Trophoblast cell (in vitro differentiated cells and primary cell): ENCODE measurements at regions not wholly inside any gene's neighbourhood (a gene's known extent, or its start where the extent isn't known, plus 50 kb on each side); places are given as distances from the start of the nearest gene placed in this dataset.

Source experiments
- DNase-seq, 2 donors: peaks; one replicate each; pipeline ENCODE4 v3.0.0-alpha.2; 2016
- H2AFZ ChIP-seq: 2 replicates; pipeline ENCODE4 v1.6.1; 2013; ENCODE audit warnings: low read length, moderate library complexity, mild to moderate bottlenecking; ENCODE audit not compliant: insufficient read depth, poor library complexity
- H2AK5ac ChIP-seq: 2 replicates; pipeline ENCODE4 v1.6.1; 2013; ENCODE audit warnings: mild to moderate bottlenecking, low read length
- H2BK120ac ChIP-seq: 2 replicates; pipeline ENCODE4 v1.6.1; 2013; ENCODE audit warnings: low read length, mild to moderate bottlenecking, moderate library complexity; ENCODE audit not compliant: insufficient read depth, poor library complexity
- H2BK12ac ChIP-seq: 2 replicates; pipeline ENCODE4 v1.6.1; 2013; ENCODE audit warnings: mild to moderate bottlenecking, low read length, moderate library complexity
- H2BK5ac ChIP-seq: 2 replicates; pipeline ENCODE4 v1.6.1; 2013; ENCODE audit warnings: low read length, low read depth, moderate library complexity, mild to moderate bottlenecking; ENCODE audit not compliant: poor library complexity
- H3K14ac ChIP-seq: 2 replicates; pipeline ENCODE4 v1.6.1; 2013; ENCODE audit warnings: mild to moderate bottlenecking, low read length
- H3K18ac ChIP-seq: 2 replicates; pipeline ENCODE4 v1.6.1; 2013; ENCODE audit warnings: mild to moderate bottlenecking, low read length
- H3K23ac ChIP-seq: 2 replicates; pipeline ENCODE4 v1.6.1; 2013; ENCODE audit warnings: low read length
- H3K27ac ChIP-seq: 2 replicates; pipeline ENCODE4 v1.5.1; 2013; ENCODE audit warnings: low read depth, mild to moderate bottlenecking, inconsistent platforms, low read length, moderate library complexity
- H3K27me3 ChIP-seq: 2 replicates; pipeline ENCODE4 v1.6.1; 2013; ENCODE audit warnings: inconsistent platforms, mild to moderate bottlenecking, low read length, moderate library complexity; ENCODE audit not compliant: insufficient read depth
- H3K36me3 ChIP-seq, 2 experiments: 1 replicate in 1 of 2; 2 replicates in 1 of 2; pipeline ENCODE4 v1.6.1; 2013; ENCODE audit warnings: low read length in 2 of 2, mild to moderate bottlenecking in 2 of 2, moderate library complexity in 1 of 2; ENCODE audit not compliant: insufficient read depth in 2 of 2, control insufficient read depth in 1 of 2
- H3K4ac ChIP-seq: 2 replicates; pipeline ENCODE4 v1.6.1; 2013; ENCODE audit warnings: low read depth, mild to moderate bottlenecking, low read length, moderate library complexity
- H3K4me1 ChIP-seq, 2 experiments: 1 replicate in 1 of 2; 2 replicates in 1 of 2; pipeline ENCODE4 v1.6.1; 2013; ENCODE audit warnings: low read length in 2 of 2, mild to moderate bottlenecking in 2 of 2, moderate library complexity in 1 of 2; ENCODE audit not compliant: insufficient read depth in 2 of 2, control insufficient read depth in 1 of 2
- H3K4me2 ChIP-seq: 2 replicates; pipeline ENCODE4 v1.6.1; 2013; ENCODE audit warnings: inconsistent platforms, mild to moderate bottlenecking, low read length, moderate library complexity
- H3K4me3 ChIP-seq: 2 replicates; pipeline ENCODE4 v1.5.1; 2013; ENCODE audit warnings: mild to moderate bottlenecking, low read depth, low read length, inconsistent platforms
- H3K79me1 ChIP-seq: one replicate; pipeline ENCODE4 v1.6.1; 2013; ENCODE audit warnings: low read length
- H3K79me2 ChIP-seq: 2 replicates; pipeline ENCODE4 v1.6.1; 2013; ENCODE audit warnings: low read length, mild to moderate bottlenecking; ENCODE audit not compliant: control insufficient read depth, insufficient read depth, poor library complexity
- H3K9ac ChIP-seq: 2 replicates; pipeline ENCODE4 v1.6.1; 2013; ENCODE audit warnings: mild to moderate bottlenecking, low read length
- H3K9me3 ChIP-seq: 2 replicates; pipeline ENCODE4 v1.6.1; 2013; ENCODE audit warnings: low read depth, mild to moderate bottlenecking, control low read depth, inconsistent platforms, low read length; ENCODE audit not compliant: insufficient read depth
- H4K12ac ChIP-seq: 2 replicates; pipeline ENCODE4 v1.6.1; 2013; ENCODE audit warnings: low read depth, mild to moderate bottlenecking, low read length, moderate library complexity
- H4K8ac ChIP-seq: 2 replicates; pipeline ENCODE4 v1.6.1; 2013; ENCODE audit warnings: low read depth, mild to moderate bottlenecking, low read length, moderate library complexity
- H4K91ac ChIP-seq: one replicate; pipeline ENCODE4 v1.6.1; 2013; ENCODE audit warnings: low read depth, mild to moderate bottlenecking, low read length, moderate library complexity
- WGBS: extraction: QIAGEN DNeasy Blood & Tissue Kit; methylation state at CpG from one replicate; pipeline ENCODE4 v1.1.7; 2013; ENCODE audit warnings: missing lambda C conversion rate; ENCODE audit not compliant: insufficient read length, insufficient coverage; ENCODE audit errors: extremely low coverage; 5-methylcytosine and 5-hydroxymethylcytosine counted together

DNA sequence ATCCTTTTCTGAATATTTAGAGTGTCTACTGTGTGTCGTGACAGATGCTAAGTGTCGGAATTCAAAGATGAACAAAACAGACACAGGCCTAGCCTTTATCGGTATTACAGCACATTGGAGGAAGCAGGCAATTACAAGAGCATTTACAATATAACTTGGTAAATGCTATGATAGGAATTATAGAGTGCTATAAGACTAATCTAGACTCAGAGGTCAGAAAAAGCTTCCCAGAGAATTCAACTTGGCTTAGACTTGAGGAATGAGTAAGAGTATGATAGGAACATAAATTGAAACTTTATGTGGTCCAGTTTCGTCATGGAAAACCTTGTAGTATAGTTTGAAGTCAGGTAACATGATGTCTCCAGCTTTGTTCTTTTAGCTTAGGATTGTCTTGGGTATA lies 395.7 kb upstream of the FAT3 start:
- Histone ChIP-seq H3K27me3 (no peaks in the 10 kb centered on the region), H2BK120ac (no peak overlapping the region), H4K8ac (no peak overlapping the region), H4K12ac (no peak overlapping the region), H3K4me2 (no peak overlapping the region), H2BK12ac (no peak overlapping the region), H3K9me3 (no peaks in the 10 kb centered on the region), H3K18ac (no peak overlapping the region), H3K27ac (no peak overlapping the region), H3K9ac (no peak overlapping the region), H3K79me1 (no peaks in the 10 kb centered on the region), H3K23ac (no peak overlapping the region), H3K4ac (no peak overlapping the region), H3K14ac (no peak overlapping the region), H3K36me3 (no peaks in the 10 kb centered on the region), H3K4me3 (no peak overlapping the region), H3K79me2 (no peaks in the 10 kb centered on the region), H4K91ac (no peak overlapping the region), H3K4me1 (no peaks in the 10 kb centered on the region), H2BK5ac (no peak overlapping the region), H2AK5ac (no peak overlapping the region), H2AFZ (no peak overlapping the region)
- DNase-seq, result no peak
- no CpG with 5 or more reads among the region's 4 CpGs for WGBS

DNA sequence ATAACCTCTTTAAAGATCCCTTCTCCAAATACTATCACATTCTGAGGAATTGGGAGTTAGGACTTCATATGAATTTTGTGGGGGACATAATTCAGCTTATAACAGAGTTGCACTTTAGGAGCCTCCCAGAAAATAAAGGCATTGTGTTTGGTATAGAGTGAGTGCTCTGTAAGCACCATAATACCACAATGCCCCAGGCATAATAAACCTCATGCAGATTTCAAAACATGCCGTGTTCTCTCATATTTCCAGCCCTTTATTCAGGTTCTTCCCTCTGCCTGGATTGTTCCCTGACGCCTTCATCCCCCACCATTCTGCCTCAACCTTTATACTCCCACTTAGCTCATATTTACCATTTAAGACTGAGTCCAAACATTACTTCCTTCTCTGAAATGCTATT lies 398.8 kb upstream of the FAT3 start:
- H3K79me2 ChIP-seq, result no peaks in the 10 kb centered on the region
- no peaks in the 10 kb centered on the region for H3K79me1 ChIP-seq
- DNase-seq, result no peak
- no peak overlapping the region for H2BK120ac ChIP-seq
- no peak overlapping the region for H3K18ac ChIP-seq
- no peak overlapping the region for H3K14ac ChIP-seq
- no peaks in the 10 kb centered on the region for H3K27me3 ChIP-seq
- no peak overlapping the region for H3K27ac ChIP-seq
- H3K9me3 ChIP-seq, result no peaks in the 10 kb centered on the region
- no peak overlapping the region for H3K9ac ChIP-seq
- H3K36me3 ChIP-seq, result no peaks in the 10 kb centered on the region
- H3K4ac ChIP-seq, result no peak overlapping the region
- no peak overlapping the region for H2BK12ac ChIP-seq
- H4K12ac ChIP-seq, result no peak overlapping the region
- H4K91ac ChIP-seq, result no peak overlapping the region
- no peak overlapping the region for H2AK5ac ChIP-seq
- no peak overlapping the region for H2AFZ ChIP-seq
- no peak overlapping the region for H2BK5ac ChIP-seq
- no CpG with 5 or more reads among the region's 2 CpGs for WGBS
- no peaks in the 10 kb centered on the region for H3K4me1 ChIP-seq
- no peak overlapping the region for H3K4me2 ChIP-seq
- H3K4me3 ChIP-seq, result no peak overlapping the region
- no peak overlapping the region for H4K8ac ChIP-seq
- H3K23ac ChIP-seq, result no peak overlapping the region

DNA sequence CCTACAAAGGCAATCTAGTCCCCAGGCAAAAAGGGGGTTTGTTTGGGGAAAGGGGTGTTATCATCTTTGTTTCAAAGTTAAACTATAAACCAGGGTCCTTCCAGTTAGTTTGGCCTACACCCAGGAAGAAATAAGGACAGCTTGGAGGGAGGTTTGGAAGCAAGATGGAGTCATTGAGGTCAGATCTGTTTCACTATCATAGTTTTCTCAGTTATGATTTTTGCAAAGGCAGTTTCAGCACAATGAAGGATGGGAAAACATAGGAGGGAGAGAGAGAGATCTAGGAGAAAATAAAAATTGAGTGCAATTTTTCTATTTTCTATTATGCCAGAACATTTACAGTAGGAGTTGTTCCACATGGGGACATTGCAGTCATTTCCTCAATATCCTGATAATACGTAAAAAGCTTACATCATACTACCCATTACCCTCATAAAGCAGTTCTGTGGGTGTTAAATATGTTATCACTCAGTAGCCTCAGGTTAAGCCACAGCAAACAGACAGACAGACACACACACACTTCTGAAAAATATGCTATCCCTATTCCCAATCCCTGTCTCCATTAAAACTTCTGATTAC lies 401.3 kb upstream of the FAT3 start:
- Histone ChIP-seq H3K9me3 (no peaks in the 10 kb centered on the region), H2AK5ac (no peak overlapping the region), H4K91ac (no peak overlapping the region), H3K18ac (no peak overlapping the region), H3K36me3 (no peaks in the 10 kb centered on the region), H3K79me1 (peaks cover 2% of the 10 kb centered on the region), H3K14ac (no peak overlapping the region), H3K27ac (no peak overlapping the region), H3K4me2 (no peak overlapping the region), H4K12ac (no peak overlapping the region), H2BK12ac (no peak overlapping the region), H3K9ac (no peak overlapping the region), H3K4ac (no peak overlapping the region), H2BK5ac (no peak overlapping the region), H3K27me3 (no peaks in the 10 kb centered on the region), H4K8ac (no peak overlapping the region), H2AFZ (no peak overlapping the region), H3K4me1 (peaks cover 0 to 3% of the 10 kb centered on the region in 2 experiments), H3K23ac (no peak overlapping the region), H3K79me2 (no peaks in the 10 kb centered on the region), H2BK120ac (no peak overlapping the region), H3K4me3 (no peak overlapping the region)
- no peak for DNase-seq
- WGBS, result no CpG with 5 or more reads among the region's 1 CpG

DNA sequence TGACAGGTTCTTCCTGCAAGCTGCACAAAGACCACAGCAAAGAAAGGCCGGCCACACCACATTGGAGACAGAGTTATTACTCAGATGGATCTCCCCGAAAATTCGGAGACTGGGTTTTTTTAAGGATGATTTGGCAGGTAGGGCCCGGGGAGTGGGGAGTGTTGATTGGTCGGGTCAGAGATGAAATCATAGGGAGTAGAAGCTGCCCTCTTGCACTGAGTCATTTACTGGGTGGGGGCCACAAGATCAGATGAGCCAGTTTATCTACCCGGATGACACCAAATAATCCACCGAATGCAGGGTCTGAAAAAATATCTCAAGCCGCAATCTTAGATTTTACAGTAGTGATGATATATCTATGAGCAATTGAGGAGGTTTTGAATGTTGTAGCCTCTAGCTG lies 401.8 kb upstream of the FAT3 start:
- Histone ChIP-seq H3K4ac (no peak overlapping the region), H3K27ac (no peak overlapping the region)

More for the DNA sequence above, 401.8 kb upstream of the FAT3 start:
- H4K91ac ChIP-seq, result no peak overlapping the region
- no peak overlapping the region for H2BK5ac ChIP-seq
- no peak overlapping the region for H3K23ac ChIP-seq
- H3K4me1 ChIP-seq, result peaks cover 0 to 3% of the 10 kb centered on the region in 2 experiments
- no peak overlapping the region for H3K18ac ChIP-seq
- H3K79me2 ChIP-seq, result no peaks in the 10 kb centered on the region
- H3K4me2 ChIP-seq, result no peak overlapping the region
- no peak overlapping the region for H2AK5ac ChIP-seq
- no peak overlapping the region for H4K8ac ChIP-seq
- no peak for DNase-seq
- no CpG with 5 or more reads among the region's 8 CpGs for WGBS
- H2BK12ac ChIP-seq, result no peak overlapping the region
- H3K9me3 ChIP-seq, result no peaks in the 10 kb centered on the region
- peaks cover 2% of the 10 kb centered on the region for H3K79me1 ChIP-seq
- H3K14ac ChIP-seq, result no peak overlapping the region
- H3K36me3 ChIP-seq, result no peaks in the 10 kb centered on the region
- no peak overlapping the region for H4K12ac ChIP-seq
- no peak overlapping the region for H2BK120ac ChIP-seq
- no peak overlapping the region for H3K4me3 ChIP-seq
- no peak overlapping the region for H3K9ac ChIP-seq
- no peaks in the 10 kb centered on the region for H3K27me3 ChIP-seq
- no peak overlapping the region for H2AFZ ChIP-seq
